ENCODE measurements at regions not wholly inside any gene's neighbourhood (a gene's known extent, or its start where the extent isn't known, plus 50 kb on each side); places are given as distances from the start of the nearest gene placed in this dataset.

DNA sequence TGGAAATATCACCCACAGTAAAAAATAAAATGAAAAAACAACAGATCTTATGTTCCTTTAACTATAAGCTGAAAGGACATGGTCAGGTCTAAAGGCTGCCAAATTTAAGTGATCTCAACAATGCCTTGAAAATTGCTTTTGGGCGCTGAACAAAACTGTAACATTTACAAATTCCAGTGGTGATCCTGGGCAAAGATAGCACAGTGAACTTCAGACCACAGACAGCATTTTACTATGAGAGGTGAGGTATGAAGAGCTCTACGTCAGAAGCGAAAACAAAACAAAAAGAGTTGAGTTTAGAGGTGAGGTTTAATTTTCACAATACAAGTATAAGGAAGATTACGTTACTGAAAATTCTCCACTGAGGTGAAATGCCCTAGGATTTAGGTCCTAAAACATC lies 165.8 kb upstream of the STK32A start:
- TF ChIP-seq, protein P1, sequence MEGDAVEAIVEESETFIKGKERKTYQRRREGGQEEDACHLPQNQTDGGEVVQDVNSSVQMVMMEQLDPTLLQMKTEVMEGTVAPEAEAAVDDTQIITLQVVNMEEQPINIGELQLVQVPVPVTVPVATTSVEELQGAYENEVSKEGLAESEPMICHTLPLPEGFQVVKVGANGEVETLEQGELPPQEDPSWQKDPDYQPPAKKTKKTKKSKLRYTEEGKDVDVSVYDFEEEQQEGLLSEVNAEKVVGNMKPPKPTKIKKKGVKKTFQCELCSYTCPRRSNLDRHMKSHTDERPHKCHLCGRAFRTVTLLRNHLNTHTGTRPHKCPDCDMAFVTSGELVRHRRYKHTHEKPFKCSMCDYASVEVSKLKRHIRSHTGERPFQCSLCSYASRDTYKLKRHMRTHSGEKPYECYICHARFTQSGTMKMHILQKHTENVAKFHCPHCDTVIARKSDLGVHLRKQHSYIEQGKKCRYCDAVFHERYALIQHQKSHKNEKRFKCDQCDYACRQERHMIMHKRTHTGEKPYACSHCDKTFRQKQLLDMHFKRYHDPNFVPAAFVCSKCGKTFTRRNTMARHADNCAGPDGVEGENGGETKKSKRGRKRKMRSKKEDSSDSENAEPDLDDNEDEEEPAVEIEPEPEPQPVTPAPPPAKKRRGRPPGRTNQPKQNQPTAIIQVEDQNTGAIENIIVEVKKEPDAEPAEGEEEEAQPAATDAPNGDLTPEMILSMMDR (IDR thresholded peaks at IDR 0.05), result no peak
- no peak for TF ChIP-seq POLR2A (IDR thresholded peaks at IDR 0.05)
